Body of pancreas (tissue), 4 donors: ENCODE measurements at regions not wholly inside any gene's neighbourhood (a gene's known extent, or its start where the extent isn't known, plus 50 kb on each side); places are given as distances from the start of the nearest gene placed in this dataset.

ENCODE experiments used
- ATAC-seq: fragments of 150-250 bp; one replicate; pipeline ENCODE4 v1.9.1; 2016
- DNase-seq, 4 donors: peaks; one replicate each; pipeline ENCODE4 v3.0.0-alpha.2; 2019
- H3K27ac ChIP-seq, 4 donors: fragments of 200-600 bp; sonication (generic); 1 replicate in 3 of 4; 2 replicates in 1 of 4; pipeline versions ENCODE4 v1.5.1 to v1.6.1; 2016 to 2019; ENCODE audit warnings: mild to moderate bottlenecking in 1 of 4, mixed read lengths in 1 of 4, moderate library complexity in 1 of 4
- H3K27me3 ChIP-seq, 2 donors: fragments of 200-600 bp; sonication (generic); one replicate each; pipeline ENCODE4 v1.6.0; 2016; ENCODE audit warnings: mild to moderate bottlenecking in 1 of 2
- H3K36me3 ChIP-seq, 2 donors: fragments of 200-600 bp; sonication (generic); replicated peaks in 1 of 2; 2 replicates each; pipeline ENCODE4 v1.5.1; 2016; ENCODE audit warnings: low read depth in 2 of 2; ENCODE audit not compliant: insufficient read depth in 1 of 2
- H3K4me1 ChIP-seq: fragments of 200-600 bp; sonication (generic); one replicate; pipeline ENCODE4 v1.6.0; 2016
- H3K4me3 ChIP-seq, 2 donors: fragments of 200-600 bp; sonication (generic); 1 replicate in 1 of 2; 2 replicates in 1 of 2; pipeline ENCODE4 v1.5.1; 2016 to 2019
- H3K9me3 ChIP-seq, 3 donors: fragments of 200-600 bp; sonication (generic); 1 replicate in 2 of 3; 2 replicates in 1 of 3; pipeline ENCODE4 v1.5.1; 2016
- CTCF ChIP-seq, 7 experiments: fragments of 450-650 bp in 4 of 7; fragments of 200-600 bp in 3 of 7; sonication (generic) in 3 of 7; IDR thresholded peaks; one replicate each; pipeline ENCODE4 v1.5.1; 2016 to 2019; ENCODE audit warnings: antibody characterized with exemption in 7 of 7
- POLR2A ChIP-seq, 3 donors: fragments of 450-650 bp; IDR thresholded peaks; one replicate each; pipeline ENCODE4 v1.6.1; 2016; ENCODE audit warnings: antibody characterized with exemption in 3 of 3, mild to moderate bottlenecking in 2 of 3
- WGBS, 2 donors: methylation state at CpG; one replicate each; pipeline ENCODE4 v1.1.5; 2017; 5-methylcytosine and 5-hydroxymethylcytosine counted together
- intact Hi-C: fragments of 100-400 bp; cut with DNase I; formaldehyde crosslinking; loops from one replicate; pipeline ENCODE4 v1.15.1; 2023

- H3K36me3 ChIP-seq = no peaks in the 10 kb centered on the region
- no peak overlapping the region for H3K4me3 ChIP-seq
- intact Hi-C loops = no loop called here
- no peaks in the 10 kb centered on the region for H3K9me3 ChIP-seq
- no peak for ATAC-seq
- no peaks in the 10 kb centered on the region for H3K4me1 ChIP-seq
- 72 to 76% methylated on average over 5 of the region's 5 CpGs for WGBS, 2 donors
- H3K27ac ChIP-seq = no peak overlapping the region
- no peak for DNase-seq
- TF ChIP-seq CTCF (IDR thresholded peaks at IDR 0.05) (no peak), POLR2A (IDR thresholded peaks at IDR 0.05) (no peak)
- no peaks in the 10 kb centered on the region for H3K27me3 ChIP-seq
Measured at GRCh38 chr5:123278284-123278683, 144.9 kb downstream of the CEP120 start.

GRCh38 chr5:123273984-123274383 is 149.2 kb downstream of the CEP120 start:
- H3K36me3 ChIP-seq = no peaks in the 10 kb centered on the region
- TF ChIP-seq POLR2A (IDR thresholded peaks at IDR 0.05) (no peak), CTCF (IDR thresholded peaks at IDR 0.05) (no peak)
- no peak overlapping the region for H3K4me3 ChIP-seq
- no peaks in the 10 kb centered on the region for H3K9me3 ChIP-seq
- DNase-seq (no peak), ATAC-seq (no peak)
- no peak overlapping the region for H3K27ac ChIP-seq
- H3K4me1 ChIP-seq = peaks cover 6% of the 10 kb centered on the region
- 26 to 47% methylated on average over 3 of the region's 3 CpGs for WGBS, 2 donors
- no peaks in the 10 kb centered on the region for H3K27me3 ChIP-seq
- intact Hi-C loops = no loop called here

- intact Hi-C loops = no loop called here
- Histone ChIP-seq H3K9me3 (no peaks in the 10 kb centered on the region), H3K36me3 (no peaks in the 10 kb centered on the region), H3K4me1 (peaks cover 6% of the 10 kb centered on the region), H3K27ac (no peak overlapping the region), H3K27me3 (no peaks in the 10 kb centered on the region), H3K4me3 (no peak overlapping the region)
- no peak for DNase-seq
- no peak for TF ChIP-seq CTCF (IDR thresholded peaks at IDR 0.05)
- no peak for TF ChIP-seq POLR2A (IDR thresholded peaks at IDR 0.05)
- WGBS, 2 donors = 85% methylated on average over 2 of the region's 2 CpGs
- ATAC-seq = no peak
Measured at GRCh38 chr5:123273095-123273494, 150.1 kb downstream of the CEP120 start.

- H3K27me3 ChIP-seq = no peaks in the 10 kb centered on the region
- no peaks in the 10 kb centered on the region for H3K9me3 ChIP-seq
- DNase-seq = no peak
- H3K4me1 ChIP-seq = peaks cover 6% of the 10 kb centered on the region
- no peak for ATAC-seq
- H3K4me3 ChIP-seq = no peak overlapping the region
- 35 to 41% methylated on average over 7 of the region's 7 CpGs for WGBS, 2 donors
- intact Hi-C loops = no loop called here
- TF ChIP-seq CTCF (IDR thresholded peaks at IDR 0.05) = no peak
- no peak for TF ChIP-seq POLR2A (IDR thresholded peaks at IDR 0.05)
- H3K27ac ChIP-seq = no peak overlapping the region
- no peaks in the 10 kb centered on the region for H3K36me3 ChIP-seq
Measured at GRCh38 chr5:123269851-123270250, 153.4 kb downstream of the CEP120 start.

- DNase-seq (no peak), ATAC-seq (no peak)
- H3K4me1 ChIP-seq = peaks cover 6% of the 10 kb centered on the region
- no peaks in the 10 kb centered on the region for H3K27me3 ChIP-seq
- H3K27ac ChIP-seq = no peak overlapping the region
- H3K36me3 ChIP-seq = no peaks in the 10 kb centered on the region
- no peak for TF ChIP-seq POLR2A (IDR thresholded peaks at IDR 0.05)
- no peak for TF ChIP-seq CTCF (IDR thresholded peaks at IDR 0.05)
- intact Hi-C loops = no loop called here
- H3K9me3 ChIP-seq = no peaks in the 10 kb centered on the region
- WGBS, 2 donors = 71 to 76% methylated on average over 4 of the region's 4 CpGs
- no peak overlapping the region for H3K4me3 ChIP-seq
Measured at GRCh38 chr5:123269436-123269835, 153.8 kb downstream of the CEP120 start.
